Small intestine (tissue), 7 donors: ENCODE measurements at regions not wholly inside any gene's neighbourhood (a gene's known extent, or its start where the extent isn't known, plus 50 kb on each side); places are given as distances from the start of the nearest gene placed in this dataset.

Experiments used
- DNase-seq, 2 donors: peaks; one replicate each; pipeline versions ENCODE4 v3.0.0 to v3.0.0-alpha.2; 2013
- FAIRE-seq: peaks from 2 replicates; lab custom pipeline; 2012; peaks lifted over from hg19 to GRCh38; lab: Jason Lieb, UNC
- H3K27ac ChIP-seq, 3 donors: one replicate each; pipeline ENCODE4 v1.5.1; 2013; ENCODE audit warnings: low read length in 2 of 3, mild to moderate bottlenecking in 2 of 3, control low read depth in 1 of 3, inconsistent platforms in 1 of 3, low read depth in 1 of 3, moderate library complexity in 1 of 3
- H3K27me3 ChIP-seq, 3 donors: one replicate each; pipeline ENCODE4 v1.6.1; 2013; ENCODE audit warnings: low read length in 3 of 3, inconsistent platforms in 1 of 3; ENCODE audit not compliant: control insufficient read depth in 3 of 3, insufficient read depth in 3 of 3
- H3K36me3 ChIP-seq, 3 donors: one replicate each; pipeline ENCODE4 v1.6.1; 2013; ENCODE audit warnings: low read length in 3 of 3, inconsistent platforms in 1 of 3, low read depth in 1 of 3, mild to moderate bottlenecking in 1 of 3, moderate library complexity in 1 of 3; ENCODE audit not compliant: control insufficient read depth in 3 of 3, insufficient read depth in 2 of 3
- H3K4me1 ChIP-seq, 3 donors: one replicate each; pipeline ENCODE4 v1.6.1; 2013; ENCODE audit warnings: low read length in 2 of 3, inconsistent platforms in 1 of 3, low read depth in 1 of 3, mild to moderate bottlenecking in 1 of 3, moderate library complexity in 1 of 3; ENCODE audit not compliant: control insufficient read depth in 3 of 3, insufficient read depth in 2 of 3
- H3K4me3 ChIP-seq, 3 donors: one replicate each; pipeline ENCODE4 v1.5.1; 2013; ENCODE audit warnings: low read length in 3 of 3, control low read depth in 1 of 3, inconsistent platforms in 1 of 3, low read depth in 1 of 3, mild to moderate bottlenecking in 1 of 3, moderate library complexity in 1 of 3
- H3K9me3 ChIP-seq, 2 donors: one replicate each; pipeline ENCODE4 v1.6.1; 2013; ENCODE audit warnings: low read depth in 1 of 2, low read length in 1 of 2; ENCODE audit not compliant: control insufficient read depth in 2 of 2, insufficient read depth in 1 of 2
- WGBS, 3 donors: extraction: QIAGEN DNeasy Blood & Tissue Kit; methylation state at CpG; one replicate each; pipeline ENCODE4 v1.1.7; 2013; 5-methylcytosine and 5-hydroxymethylcytosine counted together
- donor health status: healthy with polysubstance abuse.
- donor health status: control.
- donor health status: control.
- donor health status: Bipolar disorder and iron deficiency.
- donor health status: healthy.

- WGBS, 3 donors: 38 to 70% (median 51%) methylated on average over 3 of the region's 3 CpGs
- no peak for FAIRE-seq
Observed at GRCh38 chr4:11011249-11011648, 326.7 kb upstream of the CLNK start.

GRCh38 chr4:11010624-11011023 is 326.1 kb upstream of the CLNK start:
- WGBS, 3 donors: 78 to 91% (median 90%) methylated on average over 2 of the region's 2 CpGs
- DNase-seq: no peak
- Histone ChIP-seq H3K36me3 (no peaks in the 10 kb centered on the region), H3K4me1 (no peaks in the 10 kb centered on the region), H3K9me3 (no peaks in the 10 kb centered on the region), H3K27ac (no peak overlapping the region), H3K27me3 (no peaks in the 10 kb centered on the region), H3K4me3 (no peak overlapping the region)
- FAIRE-seq: no peak

More at GRCh38 chr4:11011249-11011648, 326.7 kb upstream of the CLNK start:
- DNase-seq: no peak
- Histone ChIP-seq H3K4me1 (no peaks in the 10 kb centered on the region), H3K4me3 (no peak overlapping the region), H3K27me3 (no peaks in the 10 kb centered on the region), H3K27ac (no peak overlapping the region), H3K36me3 (no peaks in the 10 kb centered on the region), H3K9me3 (no peaks in the 10 kb centered on the region)

- FAIRE-seq: no peak
- H3K4me1 ChIP-seq: no peaks in the 10 kb centered on the region
Observed at GRCh38 chr4:11009281-11009680, 324.7 kb upstream of the CLNK start.

GRCh38 chr4:11005300-11005699 is 320.7 kb upstream of the CLNK start:
- 67 to 84% (median 71%) methylated on average over 4 of the region's 4 CpGs for WGBS, 3 donors
- H3K4me1 ChIP-seq: no peaks in the 10 kb centered on the region
- H3K27me3 ChIP-seq: no peaks in the 10 kb centered on the region
- no peaks in the 10 kb centered on the region for H3K9me3 ChIP-seq
- no peak for FAIRE-seq
- H3K4me3 ChIP-seq: no peak overlapping the region
- DNase-seq: no peak
- H3K36me3 ChIP-seq: no peaks in the 10 kb centered on the region
- H3K27ac ChIP-seq: no peak overlapping the region

More at GRCh38 chr4:11009281-11009680, 324.7 kb upstream of the CLNK start:
- Histone ChIP-seq H3K9me3 (no peaks in the 10 kb centered on the region), H3K4me3 (no peak overlapping the region), H3K27ac (no peak overlapping the region), H3K36me3 (no peaks in the 10 kb centered on the region), H3K27me3 (no peaks in the 10 kb centered on the region)
- 66 to 71% (median 68%) methylated on average over 1 of the region's 1 CpG for WGBS, 3 donors
- DNase-seq: no peak

GRCh38 chr4:11004818-11005217 is 320.2 kb upstream of the CLNK start:
- no peaks in the 10 kb centered on the region for H3K36me3 ChIP-seq
- H3K4me1 ChIP-seq: no peaks in the 10 kb centered on the region
- no peak overlapping the region for H3K4me3 ChIP-seq
- H3K27me3 ChIP-seq: no peaks in the 10 kb centered on the region
- FAIRE-seq: no peak
- no peak for DNase-seq
- H3K27ac ChIP-seq: no peak overlapping the region
- H3K9me3 ChIP-seq: no peaks in the 10 kb centered on the region
- WGBS, 3 donors: 85 to 86% (median 85%) methylated on average over 6 of the region's 6 CpGs

GRCh38 chr4:11002961-11003360 is 318.4 kb upstream of the CLNK start:
- Histone ChIP-seq H3K9me3 (no peaks in the 10 kb centered on the region), H3K27me3 (no peaks in the 10 kb centered on the region), H3K4me3 (no peak overlapping the region), H3K36me3 (no peaks in the 10 kb centered on the region), H3K4me1 (no peaks in the 10 kb centered on the region), H3K27ac (no peak overlapping the region)
- 67 to 88% (median 68%) methylated on average over 2 of the region's 2 CpGs for WGBS, 3 donors
- no peak for FAIRE-seq
- DNase-seq: no peak

GRCh38 chr4:10998846-10999245 is 314.3 kb upstream of the CLNK start:
- no peak overlapping the region for H3K4me3 ChIP-seq
- DNase-seq (no peak), FAIRE-seq (no peak)
- 63 to 74% (median 74%) methylated on average over 1 of the region's 1 CpG for WGBS, 3 donors
- no peaks in the 10 kb centered on the region for H3K27me3 ChIP-seq
- no peaks in the 10 kb centered on the region for H3K36me3 ChIP-seq
- H3K4me1 ChIP-seq: no peaks in the 10 kb centered on the region
- no peak overlapping the region for H3K27ac ChIP-seq
- H3K9me3 ChIP-seq: no peaks in the 10 kb centered on the region

- Histone ChIP-seq H3K36me3 (no peaks in the 10 kb centered on the region), H3K4me3 (no peak overlapping the region), H3K9me3 (no peaks in the 10 kb centered on the region), H3K27me3 (no peaks in the 10 kb centered on the region), H3K4me1 (no peaks in the 10 kb centered on the region), H3K27ac (no peak overlapping the region)
- no peak for DNase-seq
- FAIRE-seq: no peak
- WGBS, 3 donors: 50 to 82% (median 51%) methylated on average over 2 of the region's 2 CpGs
Observed at GRCh38 chr4:10984815-10985214, 300.2 kb upstream of the CLNK start.

- FAIRE-seq (no peak), DNase-seq (no peak)
- Histone ChIP-seq H3K4me3 (no peak overlapping the region), H3K27ac (no peak overlapping the region), H3K36me3 (no peaks in the 10 kb centered on the region), H3K4me1 (no peaks in the 10 kb centered on the region), H3K27me3 (no peaks in the 10 kb centered on the region), H3K9me3 (no peaks in the 10 kb centered on the region)
- 78 to 80% (median 78%) methylated on average over 9 of the region's 9 CpGs for WGBS, 3 donors
Observed at GRCh38 chr4:10983885-10984640, 299.5 kb upstream of the CLNK start.
